ENCODE measurements at regions not wholly inside any gene's neighbourhood (a gene's known extent, or its start where the extent isn't known, plus 50 kb on each side); places are given as distances from the start of the nearest gene placed in this dataset.

- TF ChIP-seq POLR2A (IDR thresholded peaks at IDR 0.05) = no peak
- TF ChIP-seq CTCF (IDR thresholded peaks at IDR 0.05) = no peak
- no peak for TF ChIP-seq EP300 (IDR thresholded peaks at IDR 0.05)
These were observed 314.7 kb upstream of the CFAP20DC start for GRCh38 chr3:59364496-59364895.
